ENCODE measurements at regions not wholly inside any gene's neighbourhood (a gene's known extent, or its start where the extent isn't known, plus 50 kb on each side); places are given as distances from the start of the nearest gene placed in this dataset.
"Not testable (repeated sequence)": the region's sequence is repeated elsewhere in the genome, so short reads cannot be mapped to it uniquely, and the experiment has no call there.

GRCh38 chr5:60436518-60436917 lies 263.4 kb downstream of the DEPDC1B start:
- H3K4me1 ChIP-seq, result no peaks in the 10 kb centered on the region
- H3K27me3 ChIP-seq, result no peaks in the 10 kb centered on the region
- H3K9ac ChIP-seq (ENCODE audit: low read depth in 2 of 2, low read length in 2 of 2), result no peak overlapping the region
- H3K9me3 ChIP-seq, result no peaks in the 10 kb centered on the region
- H3K27ac ChIP-seq, result no peak overlapping the region
- no peak for TF ChIP-seq CTCF (IDR thresholded peaks at IDR 0.05)
- intact Hi-C loops (cut with DNase I), result no loop called here
- DNase-seq, result no peak
- no peaks in the 10 kb centered on the region for H3K36me3 ChIP-seq
- no peak overlapping the region for H3K4me3 ChIP-seq

GRCh38 chr5:60435808-60436207 lies 264.2 kb downstream of the DEPDC1B start:
- no peaks in the 10 kb centered on the region for H3K4me1 ChIP-seq
- no peak overlapping the region for H3K9ac ChIP-seq (ENCODE audit: low read depth in 2 of 2, low read length in 2 of 2)
- H3K36me3 ChIP-seq, result no peaks in the 10 kb centered on the region
- no peak for TF ChIP-seq CTCF (IDR thresholded peaks at IDR 0.05)
- no peaks in the 10 kb centered on the region for H3K9me3 ChIP-seq
- no peak overlapping the region for H3K27ac ChIP-seq
- no peak for DNase-seq
- no peak overlapping the region for H3K4me3 ChIP-seq
- intact Hi-C loops (cut with DNase I), result no loop called here
- H3K27me3 ChIP-seq, result no peaks in the 10 kb centered on the region

DNA sequence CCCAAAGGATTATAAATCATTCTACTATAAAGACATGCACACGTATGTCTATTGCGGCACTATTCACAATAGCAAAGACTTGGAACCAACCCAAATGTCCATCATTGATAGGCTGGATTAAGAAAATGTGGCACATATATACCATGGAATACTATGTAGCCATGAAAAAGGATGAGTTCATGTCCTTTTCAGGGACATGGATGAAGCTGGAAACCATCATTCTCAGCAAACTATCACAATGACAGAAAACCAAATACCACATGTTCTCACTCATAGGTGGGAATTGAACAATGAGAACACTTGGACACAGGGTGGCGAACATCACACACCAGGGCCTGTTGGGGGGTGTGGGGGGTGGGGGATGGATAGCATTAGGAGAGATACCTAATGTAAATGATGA lies 273.8 kb downstream of the DEPDC1B start:
- DNase-seq; H3K27ac ChIP-seq; H3K4me1 ChIP-seq; H3K9ac ChIP-seq (ENCODE audit: low read depth in 2 of 2, low read length in 2 of 2); H3K36me3 ChIP-seq; intact Hi-C loops (cut with DNase I); H3K4me3 ChIP-seq; H3K27me3 ChIP-seq; H3K9me3 ChIP-seq: not testable (repeated sequence)

DNA sequence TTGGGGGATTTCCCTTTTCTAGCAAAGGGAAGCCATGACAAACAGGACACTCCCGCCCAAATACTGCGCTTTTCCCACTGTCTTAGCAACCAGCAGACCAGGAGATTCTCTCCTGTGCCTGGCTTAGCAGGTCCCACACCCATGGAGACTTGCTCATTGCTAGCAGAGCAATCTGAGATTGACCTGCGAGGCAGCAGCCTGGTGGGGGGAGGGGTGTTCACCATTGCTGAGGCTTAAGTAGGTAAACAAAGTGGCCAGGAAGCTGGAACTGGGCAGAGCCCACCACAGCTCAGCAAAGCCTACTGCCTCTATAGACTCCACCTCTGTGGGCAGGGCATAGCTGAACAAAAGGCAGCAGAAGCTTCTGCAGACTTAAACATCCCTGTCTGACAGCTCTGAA lies 279.2 kb downstream of the DEPDC1B start:
- H3K9me3 ChIP-seq; H3K27ac ChIP-seq; H3K27me3 ChIP-seq; H3K4me1 ChIP-seq; H3K4me3 ChIP-seq; DNase-seq; H3K36me3 ChIP-seq; intact Hi-C loops (cut with DNase I); H3K9ac ChIP-seq (ENCODE audit: low read depth in 2 of 2, low read length in 2 of 2): not testable (repeated sequence)

DNA sequence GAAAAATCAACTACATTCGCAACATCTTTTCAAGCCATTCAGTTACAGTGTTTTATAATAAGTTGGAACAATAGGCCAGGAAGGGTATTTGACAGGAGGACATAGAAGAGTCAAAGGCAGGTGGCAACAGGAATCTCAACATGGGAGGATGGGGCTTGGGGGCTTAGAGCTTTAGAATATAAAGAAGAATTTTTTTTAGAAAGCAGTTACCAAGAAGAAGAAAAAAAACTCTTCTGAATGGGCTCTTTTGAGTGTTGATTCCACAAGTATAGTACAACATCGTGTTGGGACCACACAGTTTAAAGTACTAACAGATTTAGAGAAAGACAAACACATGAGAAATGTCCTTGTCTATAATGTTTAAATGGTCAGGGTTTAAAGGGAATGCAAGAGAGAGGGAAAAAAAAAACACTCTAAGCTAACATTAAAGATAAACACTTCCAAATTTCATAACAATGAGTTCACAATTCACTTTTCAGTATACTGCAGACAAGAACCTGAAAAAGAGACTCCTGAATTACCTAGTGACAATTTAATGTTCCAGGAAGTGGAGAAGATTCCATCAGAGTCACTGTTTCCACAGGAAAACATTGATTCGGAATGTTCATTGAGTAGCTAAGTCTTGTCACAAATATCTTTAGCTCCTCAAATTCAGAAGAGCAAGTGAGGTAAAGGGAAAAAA lies 282.3 kb downstream of the DEPDC1B start:
- intact Hi-C loops (cut with DNase I), result no loop called here

GRCh38 chr5:60415443-60415842 lies 284.5 kb downstream of the DEPDC1B start:
- TF ChIP-seq CTCF (IDR thresholded peaks at IDR 0.05), result no peak
- intact Hi-C loops (cut with DNase I), result no loop called here
- Histone ChIP-seq H3K27me3 (no peaks in the 10 kb centered on the region), H3K9me3 (no peaks in the 10 kb centered on the region), H3K36me3 (no peaks in the 10 kb centered on the region), H3K4me1 (no peaks in the 10 kb centered on the region), H3K27ac (no peak overlapping the region), H3K9ac (ENCODE audit: low read depth in 2 of 2, low read length in 2 of 2) (no peak overlapping the region), H3K4me3 (no peak overlapping the region)
- no peak for DNase-seq

More for the DNA sequence above, 282.3 kb downstream of the DEPDC1B start:
- TF ChIP-seq CTCF (IDR thresholded peaks at IDR 0.05), result no peak
- no peaks in the 10 kb centered on the region for H3K9me3 ChIP-seq
- H3K4me3 ChIP-seq, result no peak overlapping the region
- H3K4me1 ChIP-seq, result no peaks in the 10 kb centered on the region
- no peak for DNase-seq
- no peaks in the 10 kb centered on the region for H3K27me3 ChIP-seq
- H3K36me3 ChIP-seq, result no peaks in the 10 kb centered on the region
- no peak overlapping the region for H3K27ac ChIP-seq
- no peak overlapping the region for H3K9ac ChIP-seq (ENCODE audit: low read depth in 2 of 2, low read length in 2 of 2)

All from colonic mucosa (tissue), 4 donors.